ENCODE measurements at regions not wholly inside any gene's neighbourhood (a gene's known extent, or its start where the extent isn't known, plus 50 kb on each side); places are given as distances from the start of the nearest gene placed in this dataset.

- TF ChIP-seq, protein P1, sequence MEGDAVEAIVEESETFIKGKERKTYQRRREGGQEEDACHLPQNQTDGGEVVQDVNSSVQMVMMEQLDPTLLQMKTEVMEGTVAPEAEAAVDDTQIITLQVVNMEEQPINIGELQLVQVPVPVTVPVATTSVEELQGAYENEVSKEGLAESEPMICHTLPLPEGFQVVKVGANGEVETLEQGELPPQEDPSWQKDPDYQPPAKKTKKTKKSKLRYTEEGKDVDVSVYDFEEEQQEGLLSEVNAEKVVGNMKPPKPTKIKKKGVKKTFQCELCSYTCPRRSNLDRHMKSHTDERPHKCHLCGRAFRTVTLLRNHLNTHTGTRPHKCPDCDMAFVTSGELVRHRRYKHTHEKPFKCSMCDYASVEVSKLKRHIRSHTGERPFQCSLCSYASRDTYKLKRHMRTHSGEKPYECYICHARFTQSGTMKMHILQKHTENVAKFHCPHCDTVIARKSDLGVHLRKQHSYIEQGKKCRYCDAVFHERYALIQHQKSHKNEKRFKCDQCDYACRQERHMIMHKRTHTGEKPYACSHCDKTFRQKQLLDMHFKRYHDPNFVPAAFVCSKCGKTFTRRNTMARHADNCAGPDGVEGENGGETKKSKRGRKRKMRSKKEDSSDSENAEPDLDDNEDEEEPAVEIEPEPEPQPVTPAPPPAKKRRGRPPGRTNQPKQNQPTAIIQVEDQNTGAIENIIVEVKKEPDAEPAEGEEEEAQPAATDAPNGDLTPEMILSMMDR (IDR thresholded peaks at IDR 0.05; ENCODE audit: low read depth, low read length, missing control alignments) = no peak
- no peak overlapping the region for H3K4me3 ChIP-seq (replicated peaks; ENCODE audit: low read depth, low read length)
- DNase-seq (ENCODE audit: extremely low read depth, low read depth) = no peak
Measured at GRCh38 chr5:145324101-145324500, 511.0 kb downstream of the PRELID2 start.

DNA sequence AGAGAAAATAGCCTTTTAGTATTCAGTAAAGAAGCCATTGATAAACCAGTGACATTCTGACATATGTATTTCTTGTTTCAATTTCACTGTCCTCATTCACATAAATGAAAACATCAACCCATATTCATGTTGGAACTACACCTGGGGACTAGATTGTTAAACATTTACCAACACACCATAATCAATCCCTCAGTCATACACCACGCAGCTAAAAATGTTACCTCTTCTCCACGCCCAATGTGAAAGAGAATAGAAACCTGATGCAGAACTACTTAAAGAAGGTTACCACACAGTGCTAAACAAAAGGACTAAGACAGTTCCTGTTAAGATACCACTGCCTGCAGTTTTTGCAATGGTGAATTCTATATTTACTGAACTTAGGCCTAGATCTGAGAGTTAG lies 518.9 kb downstream of the PRELID2 start:
- TF ChIP-seq, protein P1 (IDR thresholded peaks at IDR 0.05; ENCODE audit: low read depth, low read length, missing control alignments) = no peak
- no peak overlapping the region for H3K4me3 ChIP-seq (replicated peaks; ENCODE audit: low read depth, low read length)
- no peak for DNase-seq (ENCODE audit: extremely low read depth, low read depth)

- no peak overlapping the region for H3K4me3 ChIP-seq (replicated peaks; ENCODE audit: low read depth, low read length)
- no peak for DNase-seq (ENCODE audit: extremely low read depth, low read depth)
- TF ChIP-seq, protein P1 (IDR thresholded peaks at IDR 0.05; ENCODE audit: low read depth, low read length, missing control alignments) = no peak
Measured at GRCh38 chr5:145307866-145308382, 527.2 kb downstream of the PRELID2 start.

- no peak for DNase-seq (ENCODE audit: extremely low read depth, low read depth)
- no peak overlapping the region for H3K4me3 ChIP-seq (replicated peaks; ENCODE audit: low read depth, low read length)
- TF ChIP-seq, protein P1 (IDR thresholded peaks at IDR 0.05; ENCODE audit: low read depth, low read length, missing control alignments) = no peak
Measured at GRCh38 chr5:145295236-145295835, 539.8 kb downstream of the PRELID2 start.

DNA sequence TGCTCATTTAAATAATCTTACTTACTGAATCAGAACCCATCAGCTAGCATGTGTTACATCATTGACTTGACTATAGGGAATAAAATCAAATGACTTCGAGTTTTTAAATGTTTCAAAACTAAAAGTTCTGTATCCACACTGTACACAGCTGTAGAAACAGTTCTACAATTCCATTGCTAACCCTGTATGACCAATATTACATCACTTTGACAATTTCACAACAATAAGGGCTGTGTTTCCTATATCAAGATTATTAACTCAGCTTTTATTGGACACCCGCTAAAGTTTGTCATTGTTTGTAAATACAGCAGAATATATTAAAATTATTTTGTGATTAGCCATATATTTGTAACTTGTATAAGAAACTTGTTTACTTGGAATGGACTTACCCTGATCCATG lies 540.8 kb downstream of the PRELID2 start:
- DNase-seq (ENCODE audit: extremely low read depth, low read depth) = no peak
- no peak overlapping the region for H3K4me3 ChIP-seq (replicated peaks; ENCODE audit: low read depth, low read length)
- TF ChIP-seq, protein P1 (IDR thresholded peaks at IDR 0.05; ENCODE audit: low read depth, low read length, missing control alignments) = no peak

GRCh38 chr5:145293716-145294115 lies 541.4 kb downstream of the PRELID2 start:
- no peak overlapping the region for H3K4me3 ChIP-seq (replicated peaks; ENCODE audit: low read depth, low read length)
- DNase-seq (ENCODE audit: extremely low read depth, low read depth) = no peak
- TF ChIP-seq, protein P1 (IDR thresholded peaks at IDR 0.05; ENCODE audit: low read depth, low read length, missing control alignments) = no peak

DNA sequence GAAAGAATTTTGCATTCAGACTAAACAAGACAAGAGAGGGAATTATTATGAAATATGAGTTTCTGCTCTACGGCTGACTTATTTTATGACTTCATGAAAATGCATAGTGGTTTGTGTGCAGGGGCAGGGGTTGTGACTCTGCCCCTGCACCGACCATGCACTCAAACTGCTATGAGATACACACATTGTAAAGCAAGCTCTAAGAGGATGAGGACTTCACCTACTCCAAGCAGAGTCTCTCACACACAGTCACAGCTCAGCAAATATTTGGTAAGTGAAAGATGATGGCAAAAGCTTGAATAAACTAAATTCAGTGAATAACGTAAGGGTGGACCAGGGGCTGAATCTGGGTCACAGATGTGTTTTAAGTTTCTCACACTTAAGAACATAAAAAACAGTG lies 542.9 kb downstream of the PRELID2 start:
- no peak overlapping the region for H3K4me3 ChIP-seq (replicated peaks; ENCODE audit: low read depth, low read length)
- no peak for DNase-seq (ENCODE audit: extremely low read depth, low read depth)
- TF ChIP-seq, protein P1 (IDR thresholded peaks at IDR 0.05; ENCODE audit: low read depth, low read length, missing control alignments) = no peak

Data from HFF-Myc (cell line).